ENCODE measurements at regions not wholly inside any gene's neighbourhood (a gene's known extent, or its start where the extent isn't known, plus 50 kb on each side); places are given as distances from the start of the nearest gene placed in this dataset.

DNA sequence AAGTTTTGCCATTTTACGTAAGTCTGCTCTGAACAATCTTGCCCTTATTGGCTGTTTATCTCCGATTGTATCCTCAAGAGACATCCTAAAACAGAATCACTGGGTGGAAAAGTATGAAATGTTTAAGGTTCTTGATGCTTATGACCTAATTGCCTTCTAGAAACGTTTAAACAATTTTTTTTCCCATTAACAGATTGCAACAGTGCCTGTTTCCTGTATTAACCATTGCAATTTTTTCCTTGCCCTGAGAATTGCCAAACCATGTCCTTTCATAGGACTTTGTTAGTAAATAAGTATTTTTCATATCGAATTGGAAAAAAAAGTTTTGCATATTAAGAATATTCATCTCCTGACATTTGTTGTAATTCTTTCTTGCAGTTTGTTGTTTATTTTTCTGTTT is 639.8 kb downstream of the INHBA start:
- DNase-seq: no peak

DNA sequence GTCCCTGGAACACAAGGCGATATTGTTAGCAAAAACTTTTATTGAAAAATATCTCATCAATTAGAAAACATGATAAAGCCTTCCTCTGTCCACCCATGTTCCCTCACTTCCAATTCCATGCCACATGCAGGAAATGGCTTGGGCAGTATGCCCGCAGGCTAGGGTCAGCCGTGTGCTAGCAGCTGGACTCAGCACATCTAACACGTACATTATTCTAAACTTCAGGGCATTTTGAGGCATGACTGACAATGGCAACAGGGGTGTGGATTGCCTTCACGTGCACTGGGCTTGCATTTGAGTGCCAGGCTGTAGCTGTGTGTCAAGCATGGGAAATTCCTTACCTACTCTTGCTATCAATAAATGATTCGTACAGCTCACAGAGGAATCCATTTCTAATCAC is 642.1 kb downstream of the INHBA start:
- no peak for DNase-seq

- no peak for DNase-seq
These were observed 643.1 kb downstream of the INHBA start for GRCh38 chr7:41059796-41060195.

GRCh38 chr7:41058986-41059741 is 643.7 kb downstream of the INHBA start:
- no peak for DNase-seq

GRCh38 chr7:41054960-41055661 is 647.8 kb downstream of the INHBA start:
- no peak for DNase-seq

DNA sequence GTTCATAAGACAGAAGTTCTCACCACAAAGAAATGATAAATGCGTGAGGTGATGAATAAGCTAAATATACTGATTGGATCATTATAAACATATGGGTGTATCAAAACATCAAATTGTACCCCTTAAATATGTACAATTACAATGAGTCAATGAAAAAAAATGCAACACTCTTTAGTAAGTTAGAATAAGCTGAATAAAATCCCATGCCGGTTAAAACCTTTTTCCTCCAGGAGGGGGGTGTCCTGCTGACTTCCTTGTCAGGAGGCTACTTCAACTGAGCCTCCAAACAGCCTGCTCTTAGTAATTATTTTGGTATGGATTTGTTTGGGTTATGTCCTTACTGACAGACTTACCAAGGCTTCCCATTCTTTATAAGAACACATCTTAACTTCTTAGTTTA is 649.1 kb downstream of the INHBA start:
- DNase-seq: no peak

GRCh38 chr7:41052736-41053135 is 650.2 kb downstream of the INHBA start:
- DNase-seq: no peak

GRCh38 chr7:41052201-41052600 is 650.7 kb downstream of the INHBA start:
- no peak for DNase-seq

GRCh38 chr7:41051535-41051934 is 651.4 kb downstream of the INHBA start:
- no peak for DNase-seq

DNA sequence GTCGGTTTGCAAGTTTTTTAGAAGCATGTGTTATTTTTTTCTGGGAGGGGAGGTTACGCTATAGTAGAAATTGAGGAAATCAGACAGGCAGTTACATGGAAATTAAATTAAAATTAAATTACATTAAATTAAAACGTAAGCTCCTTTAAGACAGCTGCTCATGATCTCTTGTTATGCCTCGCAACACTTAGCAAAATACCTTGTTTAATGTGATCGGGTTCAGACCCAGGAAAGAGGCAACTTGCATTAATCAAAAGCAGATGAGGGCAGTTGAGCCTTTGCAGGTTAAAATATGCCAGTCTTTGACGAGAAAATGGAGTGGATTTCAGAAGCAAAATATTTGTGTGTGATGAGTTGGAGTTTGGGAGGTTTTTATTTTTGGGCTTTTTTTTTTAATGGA is 651.8 kb downstream of the INHBA start:
- no peak for DNase-seq

GRCh38 chr7:41048771-41049170 is 654.1 kb downstream of the INHBA start:
- DNase-seq: no peak

DNA sequence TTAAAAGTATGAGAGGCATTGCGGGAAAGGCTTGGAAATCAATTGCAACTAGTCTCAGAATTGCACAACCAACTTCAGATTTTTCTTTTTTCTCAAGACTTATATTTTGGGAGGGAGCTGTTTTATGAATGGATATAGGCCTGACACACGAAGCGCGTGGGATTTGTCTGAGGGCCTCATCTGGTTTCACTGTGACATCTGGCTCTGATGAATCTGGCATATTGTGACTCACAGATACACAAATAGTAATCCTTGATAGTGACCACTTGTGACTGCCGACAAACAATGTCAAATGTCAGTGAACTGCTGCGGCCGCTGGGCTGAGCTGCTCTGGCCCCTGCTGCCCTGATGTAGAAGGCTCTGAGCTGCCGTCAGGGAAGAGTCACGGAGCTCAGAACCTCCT is 655.1 kb downstream of the INHBA start:
- no peak for DNase-seq

- DNase-seq: no peak
These were observed 655.7 kb downstream of the INHBA start for GRCh38 chr7:41047211-41047610.

- DNase-seq: no peak
These were observed 656.1 kb downstream of the INHBA start for GRCh38 chr7:41046776-41047175.

GRCh38 chr7:41046221-41046761 is 656.6 kb downstream of the INHBA start:
- DNase-seq: no peak

DNA sequence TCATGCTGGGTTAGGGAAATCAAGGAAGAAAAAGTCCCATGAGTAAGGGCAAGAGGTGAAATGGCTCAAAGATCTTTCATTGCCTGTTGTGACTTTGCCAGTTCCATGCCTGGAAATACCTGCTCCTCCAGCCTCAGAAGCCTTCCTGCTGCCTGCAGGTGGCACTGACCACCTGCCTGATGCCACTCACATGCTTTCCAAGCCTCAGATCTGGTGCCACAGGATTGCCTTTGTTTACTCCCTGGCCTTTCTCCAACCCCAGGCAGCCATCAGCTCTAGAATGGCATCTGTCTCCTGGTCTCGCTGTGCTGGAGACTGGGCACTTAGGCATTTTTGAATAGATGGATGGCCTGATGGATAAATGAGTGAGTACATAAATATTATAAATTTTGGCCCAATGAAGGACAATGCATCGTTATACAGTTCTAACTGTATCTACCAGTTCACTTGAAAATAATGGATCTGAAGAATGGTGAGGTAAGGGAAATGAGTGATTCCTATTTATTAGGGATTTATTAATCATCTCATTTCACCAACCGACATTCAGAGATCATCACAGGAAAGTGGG is 657.2 kb downstream of the INHBA start:
- DNase-seq: no peak

GRCh38 chr7:41039981-41040380 is 662.9 kb downstream of the INHBA start:
- no peak for DNase-seq

GRCh38 chr7:41039386-41039953 is 663.4 kb downstream of the INHBA start:
- DNase-seq: no peak

GRCh38 chr7:41038211-41038610 is 664.7 kb downstream of the INHBA start:
- DNase-seq: no peak

DNA sequence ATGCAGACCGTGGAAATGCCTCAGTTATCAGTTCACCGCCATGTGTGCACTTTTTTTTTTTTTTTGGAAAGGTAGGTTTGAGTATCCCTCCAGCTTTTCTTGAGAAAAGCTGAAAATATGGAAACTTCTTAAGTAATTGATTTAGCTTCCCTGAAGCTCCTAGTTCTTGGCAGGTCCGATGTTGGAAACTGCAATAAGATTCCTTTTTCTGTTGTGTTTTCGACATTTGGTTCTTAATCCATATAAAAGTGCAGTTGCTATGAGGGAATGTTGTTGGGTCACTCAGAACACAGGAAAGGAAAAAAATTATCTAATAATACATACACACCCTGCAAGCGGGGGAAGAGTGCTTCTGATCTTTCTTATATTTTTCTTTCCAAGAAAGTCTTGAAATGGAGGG is 665.2 kb downstream of the INHBA start:
- no peak for DNase-seq

GRCh38 chr7:41035794-41036193 is 667.1 kb downstream of the INHBA start:
- DNase-seq: no peak

- DNase-seq: no peak
These were observed 669.4 kb downstream of the INHBA start for GRCh38 chr7:41033500-41033899.

DNA sequence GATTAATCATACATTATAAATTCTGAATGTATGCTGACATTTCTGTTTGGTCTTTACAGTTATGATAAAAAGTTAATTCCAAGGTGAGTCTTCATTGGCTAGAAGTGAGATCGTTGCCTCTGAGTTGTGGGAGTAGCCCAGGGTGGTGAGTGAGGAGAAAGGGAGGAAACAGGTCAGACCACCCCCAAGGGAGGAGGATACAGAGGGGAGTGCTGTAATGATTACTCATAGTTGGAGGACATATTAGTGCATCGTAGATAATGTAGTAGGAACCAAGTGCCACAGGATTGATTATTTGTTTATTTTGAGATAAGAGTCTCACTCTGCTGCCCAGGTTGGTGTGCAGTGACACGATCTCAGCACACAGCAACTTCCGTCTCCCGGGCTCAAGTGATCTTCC is 672.2 kb downstream of the INHBA start:
- no peak for DNase-seq

- no peak for DNase-seq
These were observed 673.8 kb downstream of the INHBA start for GRCh38 chr7:41029072-41029499.

Measured in T-helper 1 cell (primary cell).